OCI-LY3 (cell line): ENCODE measurements at regions not wholly inside any gene's neighbourhood (a gene's known extent, or its start where the extent isn't known, plus 50 kb on each side); places are given as distances from the start of the nearest gene placed in this dataset.

Experiments used
- H2AFZ ChIP-seq: fragments of 200-600, 300-600 bp; shearing (Covaris generic); 2 replicates; pipeline ENCODE4 v1.6.0; 2014; ENCODE audit warnings: antibody characterized with exemption, low read depth, low read length
- H3K27ac ChIP-seq: fragments of 200-600, 300-600 bp; sonication (generic); 2 replicates; pipeline ENCODE4 v1.5.1; 2014; ENCODE audit warnings: mild to moderate bottlenecking, low read length, moderate library complexity, mixed read lengths
- H3K27me3 ChIP-seq: fragments of 200-600, 300-600 bp; sonication (generic); 2 replicates; pipeline ENCODE4 v1.6.1; 2014; ENCODE audit warnings: low read depth, low read length, mixed read lengths
- H3K36me3 ChIP-seq: fragments of 200-600, 300-600 bp; sonication (generic); replicated peaks from 2 replicates; pipeline ENCODE3; 2014; ENCODE audit warnings: low read depth, low read length, mixed read lengths
- H3K4me1 ChIP-seq: fragments of 300-600, 200-600 bp; sonication (generic); 2 replicates; pipeline ENCODE4 v1.6.1; 2014; ENCODE audit warnings: low read length, mixed read lengths
- H3K4me2 ChIP-seq: fragments of 200-600, 300-600 bp; sonication (generic); 2 replicates; pipeline ENCODE4 v1.6.1; 2014; ENCODE audit warnings: low read length, mixed read lengths
- H3K4me3 ChIP-seq: fragments of 300-600, 200-600 bp; sonication (generic); 2 replicates; pipeline ENCODE4 v1.5.1; 2014; ENCODE audit warnings: antibody characterized with exemption, mild to moderate bottlenecking, low read length, moderate library complexity
- H3K79me2 ChIP-seq: fragments of 300-600, 200-600 bp; shearing (Covaris generic); 2 replicates; pipeline ENCODE4 v1.6.1; 2014; ENCODE audit warnings: mild to moderate bottlenecking, low read length, mixed read lengths
- H3K9ac ChIP-seq: fragments of 300-600, 200-600 bp; shearing (Covaris generic); 2 replicates; pipeline ENCODE4 v1.6.0; 2014; ENCODE audit warnings: mild to moderate bottlenecking, low read length, moderate library complexity
- H3K9me3 ChIP-seq: fragments of 200-600, 300-600 bp; shearing (Covaris generic); 2 replicates; pipeline ENCODE4 v1.6.1; 2014; ENCODE audit warnings: low read length, mixed read lengths; ENCODE audit not compliant: insufficient read depth
- H4K20me1 ChIP-seq: fragments of 200-600, 300-600 bp; sonication (generic); 2 replicates; pipeline ENCODE4 v1.6.1; 2016; ENCODE audit warnings: low read length, mixed read lengths; ENCODE audit not compliant: insufficient read depth
- CTCF ChIP-seq: fragments of 200-600, 300-600 bp; sonication (generic); IDR thresholded peaks from 2 replicates; pipeline ENCODE4 v1.5.1; 2014; ENCODE audit warnings: antibody characterized with exemption, low read length, low read depth
- EZH2phosphoT487 ChIP-seq: fragments of 200-600 bp; shearing (Covaris generic); IDR thresholded peaks from 2 replicates; pipeline ENCODE4 v1.6.1; 2018; ENCODE audit warnings: antibody characterized with exemption, mixed run types, low read depth

- no peaks in the 10 kb centered on the region for H3K4me1 ChIP-seq
- H3K4me3 ChIP-seq: no peak overlapping the region
- no peak overlapping the region for H3K9ac ChIP-seq
- no peak overlapping the region for H3K27ac ChIP-seq
- H3K27me3 ChIP-seq: no peaks in the 10 kb centered on the region
- TF ChIP-seq EZH2phosphoT487 (no peak), CTCF (no peak)
- H3K4me2 ChIP-seq: no peak overlapping the region
- no peak overlapping the region for H2AFZ ChIP-seq
- peaks cover 7% of the 10 kb centered on the region; the same call in 1 of the 2 replicates for H3K9me3 ChIP-seq
- no peaks in the 10 kb centered on the region for H4K20me1 ChIP-seq
- no peaks in the 10 kb centered on the region for H3K79me2 ChIP-seq
- no peaks in the 10 kb centered on the region for H3K36me3 ChIP-seq
Measured at GRCh38 chr15:81596159-81596865, 222.3 kb upstream of the TMC3 start.

- H3K27me3 ChIP-seq: no peaks in the 10 kb centered on the region
- H3K4me3 ChIP-seq: no peak overlapping the region
- H3K9me3 ChIP-seq: peaks cover 5% of the 10 kb centered on the region; the same call in 1 of the 2 replicates
- no peaks in the 10 kb centered on the region for H3K79me2 ChIP-seq
- no peak overlapping the region for H3K4me2 ChIP-seq
- no peaks in the 10 kb centered on the region for H3K4me1 ChIP-seq
- no peak overlapping the region for H3K27ac ChIP-seq
- H4K20me1 ChIP-seq: no peaks in the 10 kb centered on the region
- H3K9ac ChIP-seq: no peak overlapping the region
- H3K36me3 ChIP-seq: no peaks in the 10 kb centered on the region
- H2AFZ ChIP-seq: no peak overlapping the region
- TF ChIP-seq EZH2phosphoT487 (no peak), CTCF (no peak)
Measured at GRCh38 chr15:81595752-81596151, 221.7 kb upstream of the TMC3 start.

GRCh38 chr15:81589671-81590070, 215.7 kb upstream of the TMC3 start:
- no peaks in the 10 kb centered on the region for H3K4me1 ChIP-seq
- H2AFZ ChIP-seq: no peak overlapping the region
- no peak overlapping the region for H3K4me2 ChIP-seq
- H3K36me3 ChIP-seq: no peaks in the 10 kb centered on the region
- no peaks in the 10 kb centered on the region for H4K20me1 ChIP-seq
- no peaks in the 10 kb centered on the region for H3K27me3 ChIP-seq
- no peak overlapping the region for H3K27ac ChIP-seq
- H3K79me2 ChIP-seq: no peaks in the 10 kb centered on the region
- H3K4me3 ChIP-seq: no peak overlapping the region
- no peaks in the 10 kb centered on the region for H3K9me3 ChIP-seq
- H3K9ac ChIP-seq: no peak overlapping the region
- TF ChIP-seq CTCF: no peak
- no peak for TF ChIP-seq EZH2phosphoT487

- H3K79me2 ChIP-seq: no peaks in the 10 kb centered on the region
- no peaks in the 10 kb centered on the region for H3K4me1 ChIP-seq
- no peak overlapping the region for H2AFZ ChIP-seq
- TF ChIP-seq EZH2phosphoT487: no peak
- TF ChIP-seq CTCF: no peak
- no peaks in the 10 kb centered on the region for H4K20me1 ChIP-seq
- no peaks in the 10 kb centered on the region for H3K36me3 ChIP-seq
- no peak overlapping the region for H3K4me3 ChIP-seq
- no peak overlapping the region for H3K9ac ChIP-seq
- H3K27me3 ChIP-seq: peaks cover 36% of the 10 kb centered on the region
- no peak overlapping the region for H3K27ac ChIP-seq
- no peak overlapping the region for H3K4me2 ChIP-seq
- no peaks in the 10 kb centered on the region for H3K9me3 ChIP-seq
Measured at GRCh38 chr15:81575436-81576123, 201.6 kb upstream of the TMC3 start.
